Uterus (tissue), 2 donors: ENCODE measurements at regions not wholly inside any gene's neighbourhood (a gene's known extent, or its start where the extent isn't known, plus 50 kb on each side); places are given as distances from the start of the nearest gene placed in this dataset.

Experiments
- POLR2A ChIP-seq, 2 donors: fragments of 450-650 bp; IDR thresholded peaks; one replicate each; pipeline ENCODE4 v1.6.1; 2016; ENCODE audit warnings: antibody characterized with exemption in 2 of 2, mild to moderate bottlenecking in 1 of 2, moderate library complexity in 1 of 2
- TF ChIP-seq, protein P1 (sequence below), 4 experiments: fragments of 200-600 bp in 2 of 4; fragments of 450-650 bp in 2 of 4; sonication (generic) in 2 of 4; IDR thresholded peaks; one replicate each; pipeline ENCODE4 v1.5.1; 2016 to 2019; ENCODE audit warnings: antibody characterized with exemption in 4 of 4, mild to moderate bottlenecking in 2 of 4, moderate library complexity in 1 of 4

DNA sequence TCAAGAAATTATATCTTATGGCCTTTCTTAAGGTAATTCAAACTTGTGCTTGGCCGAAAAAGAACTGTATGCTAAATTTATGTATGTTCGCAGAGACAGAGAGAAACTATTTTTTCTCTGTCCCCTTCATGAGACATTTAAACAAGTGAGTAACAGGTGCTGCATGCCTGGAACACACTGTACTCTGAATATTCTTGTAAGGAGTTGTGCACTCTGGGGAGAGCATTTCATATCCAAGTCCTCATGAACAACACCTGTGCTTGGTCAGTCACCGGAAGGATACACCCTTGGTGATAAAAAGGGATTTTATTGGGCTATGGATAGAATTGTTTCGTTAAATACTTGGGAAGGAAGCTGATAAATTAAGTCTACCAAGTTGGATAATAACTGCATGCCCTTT is 220.8 kb upstream of the NRIP1 start:
- TF ChIP-seq, protein P1, sequence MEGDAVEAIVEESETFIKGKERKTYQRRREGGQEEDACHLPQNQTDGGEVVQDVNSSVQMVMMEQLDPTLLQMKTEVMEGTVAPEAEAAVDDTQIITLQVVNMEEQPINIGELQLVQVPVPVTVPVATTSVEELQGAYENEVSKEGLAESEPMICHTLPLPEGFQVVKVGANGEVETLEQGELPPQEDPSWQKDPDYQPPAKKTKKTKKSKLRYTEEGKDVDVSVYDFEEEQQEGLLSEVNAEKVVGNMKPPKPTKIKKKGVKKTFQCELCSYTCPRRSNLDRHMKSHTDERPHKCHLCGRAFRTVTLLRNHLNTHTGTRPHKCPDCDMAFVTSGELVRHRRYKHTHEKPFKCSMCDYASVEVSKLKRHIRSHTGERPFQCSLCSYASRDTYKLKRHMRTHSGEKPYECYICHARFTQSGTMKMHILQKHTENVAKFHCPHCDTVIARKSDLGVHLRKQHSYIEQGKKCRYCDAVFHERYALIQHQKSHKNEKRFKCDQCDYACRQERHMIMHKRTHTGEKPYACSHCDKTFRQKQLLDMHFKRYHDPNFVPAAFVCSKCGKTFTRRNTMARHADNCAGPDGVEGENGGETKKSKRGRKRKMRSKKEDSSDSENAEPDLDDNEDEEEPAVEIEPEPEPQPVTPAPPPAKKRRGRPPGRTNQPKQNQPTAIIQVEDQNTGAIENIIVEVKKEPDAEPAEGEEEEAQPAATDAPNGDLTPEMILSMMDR (IDR thresholded peaks at IDR 0.05) = no peak
- no peak for TF ChIP-seq POLR2A (IDR thresholded peaks at IDR 0.05)
